Neural progenitor cell (in vitro differentiated cells): ENCODE measurements at regions not wholly inside any gene's neighbourhood (a gene's known extent, or its start where the extent isn't known, plus 50 kb on each side); places are given as distances from the start of the nearest gene placed in this dataset.

ENCODE experiments used
- CTCF ChIP-seq: fragments of 200-600 bp; sonication (generic); IDR thresholded peaks from 2 replicates; pipeline ENCODE4 v1.5.1; 2017; ENCODE audit warnings: antibody characterized with exemption, mild to moderate bottlenecking
- EZH2 ChIP-seq: fragments of 200-600 bp; sonication (generic); IDR thresholded peaks from 2 replicates; pipeline ENCODE4 v1.6.1; 2017; ENCODE audit warnings: antibody characterized with exemption, mild to moderate bottlenecking, moderate library complexity

DNA sequence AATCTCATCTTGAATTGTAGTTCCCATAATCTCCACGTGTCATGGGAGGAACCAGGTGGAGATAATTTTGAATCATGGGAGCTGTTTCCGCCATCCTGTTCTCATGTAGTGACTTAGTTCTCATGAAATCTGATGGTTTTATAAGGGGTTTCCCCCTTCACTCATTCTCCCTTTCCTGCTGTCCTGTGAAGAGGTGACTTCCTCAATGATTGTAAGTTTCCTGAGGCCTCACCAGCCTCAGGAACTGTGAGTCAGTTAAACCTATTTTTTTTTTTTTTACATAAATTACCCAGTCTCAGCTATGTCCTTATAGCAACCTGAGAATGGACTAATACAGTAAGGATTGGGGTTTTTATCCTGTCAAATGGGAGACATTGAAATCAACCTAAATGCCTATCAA, 328.3 kb downstream of the TBC1D32 start:
- no peak for TF ChIP-seq CTCF
- no peak for TF ChIP-seq EZH2
